ENCODE measurements at regions not wholly inside any gene's neighbourhood (a gene's known extent, or its start where the extent isn't known, plus 50 kb on each side); places are given as distances from the start of the nearest gene placed in this dataset.

GRCh38 chr19:29364224-29364726 is 151.3 kb upstream of the UQCRFS1 start:
- DNase-seq (no peak), ATAC-seq (no peak)
- intact Hi-C loops (cut with DNase I, micrococcal nuclease) = no loop called here

- ATAC-seq (no peak), DNase-seq (no peak)
- intact Hi-C loops (cut with DNase I, micrococcal nuclease) = no loop called here
These were observed 152.0 kb upstream of the UQCRFS1 start for GRCh38 chr19:29364999-29365398.

- DNase-seq = no peak
- intact Hi-C loops (cut with DNase I, micrococcal nuclease) = no loop called here
These were observed 153.0 kb upstream of the UQCRFS1 start for GRCh38 chr19:29365836-29366417.

GRCh38 chr19:29366757-29367156 is 153.8 kb upstream of the UQCRFS1 start:
- intact Hi-C loops (cut with DNase I, micrococcal nuclease) = no loop called here
- ATAC-seq = no peak
- no peak for DNase-seq

More at GRCh38 chr19:29365836-29366417, 153.0 kb upstream of the UQCRFS1 start:
- ATAC-seq = no peak

- no peak for DNase-seq
- ATAC-seq = no peak
- intact Hi-C loops (cut with DNase I, micrococcal nuclease) = no loop called here
These were observed 154.9 kb upstream of the UQCRFS1 start for GRCh38 chr19:29367791-29368222.

GRCh38 chr19:29370276-29370675 is 155.5 kb upstream of the VSTM2B start:
- intact Hi-C loops (cut with DNase I, micrococcal nuclease) = no loop called here
- no peak for DNase-seq
- no peak for ATAC-seq

- ATAC-seq (no peak), DNase-seq (no peak)
- intact Hi-C loops (cut with DNase I, micrococcal nuclease) = no loop called here
These were observed 154.3 kb upstream of the VSTM2B start for GRCh38 chr19:29371251-29372090.

GRCh38 chr19:29372091-29372415 is 153.7 kb upstream of the VSTM2B start:
- no peak for ATAC-seq
- no peak for DNase-seq
- intact Hi-C loops (cut with DNase I, micrococcal nuclease) = no loop called here

GRCh38 chr19:29372461-29372860 is 153.3 kb upstream of the VSTM2B start:
- ATAC-seq (no peak), DNase-seq (no peak)
- intact Hi-C loops (cut with DNase I, micrococcal nuclease) = no loop called here

- no peak for ATAC-seq
- no peak for DNase-seq
- intact Hi-C loops (cut with DNase I, micrococcal nuclease) = no loop called here
These were observed 152.6 kb upstream of the VSTM2B start for GRCh38 chr19:29372921-29373797.

GRCh38 chr19:29375429-29376119 is 150.2 kb upstream of the VSTM2B start:
- DNase-seq (no peak), ATAC-seq (no peak)
- intact Hi-C loops (cut with DNase I, micrococcal nuclease) = no loop called here

GRCh38 chr19:29376855-29377354 is 148.9 kb upstream of the VSTM2B start:
- intact Hi-C loops (cut with DNase I, micrococcal nuclease) = no loop called here
- DNase-seq (no peak), ATAC-seq (no peak)

GRCh38 chr19:29378126-29378525 is 147.7 kb upstream of the VSTM2B start:
- DNase-seq (no peak), ATAC-seq (no peak)
- intact Hi-C loops (cut with DNase I, micrococcal nuclease) = no loop called here

- DNase-seq (peak in 1 of 2 donors; percentile 4), ATAC-seq (no peak)
- intact Hi-C loops (cut with DNase I, micrococcal nuclease) = no loop called here
These were observed 147.2 kb upstream of the VSTM2B start for GRCh38 chr19:29378543-29379080.

GRCh38 chr19:29379257-29380021 is 146.4 kb upstream of the VSTM2B start:
- peak in 1 of 2 donors; percentile 5 for DNase-seq
- ATAC-seq = no peak
- intact Hi-C loops (cut with DNase I, micrococcal nuclease) = no loop called here

GRCh38 chr19:29380581-29380980 is 145.2 kb upstream of the VSTM2B start:
- intact Hi-C loops (cut with DNase I, micrococcal nuclease) = no loop called here
- DNase-seq (no peak), ATAC-seq (no peak)

- intact Hi-C loops (cut with DNase I, micrococcal nuclease) = no loop called here
- no peak for DNase-seq
These were observed 144.2 kb upstream of the VSTM2B start for GRCh38 chr19:29381353-29382203.

More at GRCh38 chr19:29381353-29382203, 144.2 kb upstream of the VSTM2B start:
- no peak for ATAC-seq

Measured in left colon (tissue), 2 donors.